ENCODE measurements at regions not wholly inside any gene's neighbourhood (a gene's known extent, or its start where the extent isn't known, plus 50 kb on each side); places are given as distances from the start of the nearest gene placed in this dataset.

DNA sequence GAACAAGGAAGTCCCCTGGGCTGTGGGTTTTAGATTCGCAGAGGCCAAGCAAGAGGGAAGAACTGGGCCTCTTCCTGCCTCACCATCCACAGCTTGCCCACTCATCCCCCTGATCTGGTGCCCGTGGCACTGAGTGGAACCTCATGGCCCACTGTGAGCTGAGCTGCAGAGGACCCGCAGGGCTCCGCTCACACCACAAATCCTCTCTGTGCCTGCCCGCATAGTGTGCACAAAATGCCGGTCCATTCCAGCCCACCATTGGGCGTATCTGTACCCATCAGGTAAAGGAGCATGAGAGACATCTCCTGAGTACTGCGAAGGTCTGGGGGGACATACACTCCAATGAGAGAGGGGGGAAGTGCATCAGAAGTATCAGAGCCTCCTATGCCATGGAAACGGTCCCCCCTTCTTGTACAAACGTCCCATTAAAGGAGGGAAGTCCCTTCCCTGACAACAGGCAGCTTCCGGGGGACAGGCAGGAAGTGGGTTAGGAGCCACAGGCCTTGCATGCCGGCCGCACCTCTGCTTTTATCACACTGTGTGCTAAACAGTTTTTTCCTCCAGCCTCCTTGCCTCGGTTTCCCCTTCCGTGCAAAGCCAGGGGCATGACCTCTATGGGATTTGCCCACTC is 309.4 kb upstream of the DIO3 start:
- TF ChIP-seq GATA2 (IDR thresholded peaks at IDR 0.05; ENCODE audit: low read depth, low read length) = no peak

DNA sequence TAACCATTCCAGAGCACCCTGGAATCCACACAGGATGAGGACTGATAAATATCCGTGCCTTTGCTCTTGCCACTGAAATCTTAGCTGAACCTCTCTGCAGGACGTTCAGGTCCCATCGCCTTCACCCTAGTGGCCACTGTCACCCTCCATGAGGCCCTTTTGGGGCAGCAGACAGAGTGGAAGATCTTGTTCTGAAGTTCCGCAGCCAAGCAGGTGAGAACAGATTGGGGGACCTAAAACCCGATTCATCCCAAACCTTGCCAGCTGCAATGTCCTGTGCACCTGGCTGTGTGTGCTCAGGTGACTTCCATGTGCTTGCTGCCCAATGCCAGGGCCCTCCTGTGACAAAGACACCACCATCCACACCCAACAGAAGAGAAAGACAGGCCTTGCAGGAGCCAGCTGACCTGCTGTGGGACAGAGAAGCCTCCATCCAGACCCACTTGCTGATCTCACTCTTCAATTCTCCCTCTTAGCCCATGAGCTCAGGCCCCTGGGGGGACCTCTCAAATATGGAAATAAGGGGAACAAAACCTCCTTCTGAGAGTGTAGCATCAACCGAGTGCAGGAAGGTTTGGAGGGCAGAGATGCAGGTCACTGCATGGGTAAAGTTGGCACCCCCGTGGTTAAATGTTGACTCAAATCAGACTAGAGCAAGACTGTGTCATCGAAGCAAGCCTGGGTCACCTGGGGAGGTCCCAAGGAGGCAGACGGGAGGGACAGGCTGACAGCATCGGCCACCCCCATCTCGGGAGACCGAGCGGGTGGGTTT is 308.7 kb upstream of the DIO3 start:
- no peak for TF ChIP-seq GATA3 (IDR thresholded peaks at IDR 0.05; ENCODE audit: low read depth, low read length)
- no peak for TF ChIP-seq GATA2 (IDR thresholded peaks at IDR 0.05; ENCODE audit: low read depth, low read length)

DNA sequence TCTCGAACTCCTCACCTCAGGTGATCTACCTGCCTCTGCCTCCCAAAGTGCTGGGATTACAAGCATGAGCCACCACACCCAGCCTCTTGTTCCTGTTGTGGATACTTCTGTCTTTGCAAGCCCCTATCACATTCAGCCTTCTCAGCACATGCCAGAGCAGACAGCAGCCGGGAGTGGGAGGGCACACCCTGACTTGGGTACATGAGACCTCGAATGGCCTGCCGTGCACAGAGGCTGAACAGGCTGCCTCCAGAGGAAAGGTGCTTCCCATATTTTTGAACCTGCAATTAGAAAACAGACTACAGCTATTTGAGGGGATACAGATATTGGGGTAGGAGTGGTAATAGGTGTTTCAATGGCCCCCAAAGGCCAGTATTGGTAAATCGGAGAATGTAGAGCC is 307.3 kb upstream of the DIO3 start:
- TF ChIP-seq GATA3 (IDR thresholded peaks at IDR 0.05; ENCODE audit: low read depth, low read length) (no peak), GATA2 (IDR thresholded peaks at IDR 0.05; ENCODE audit: low read depth, low read length) (no peak)

DNA sequence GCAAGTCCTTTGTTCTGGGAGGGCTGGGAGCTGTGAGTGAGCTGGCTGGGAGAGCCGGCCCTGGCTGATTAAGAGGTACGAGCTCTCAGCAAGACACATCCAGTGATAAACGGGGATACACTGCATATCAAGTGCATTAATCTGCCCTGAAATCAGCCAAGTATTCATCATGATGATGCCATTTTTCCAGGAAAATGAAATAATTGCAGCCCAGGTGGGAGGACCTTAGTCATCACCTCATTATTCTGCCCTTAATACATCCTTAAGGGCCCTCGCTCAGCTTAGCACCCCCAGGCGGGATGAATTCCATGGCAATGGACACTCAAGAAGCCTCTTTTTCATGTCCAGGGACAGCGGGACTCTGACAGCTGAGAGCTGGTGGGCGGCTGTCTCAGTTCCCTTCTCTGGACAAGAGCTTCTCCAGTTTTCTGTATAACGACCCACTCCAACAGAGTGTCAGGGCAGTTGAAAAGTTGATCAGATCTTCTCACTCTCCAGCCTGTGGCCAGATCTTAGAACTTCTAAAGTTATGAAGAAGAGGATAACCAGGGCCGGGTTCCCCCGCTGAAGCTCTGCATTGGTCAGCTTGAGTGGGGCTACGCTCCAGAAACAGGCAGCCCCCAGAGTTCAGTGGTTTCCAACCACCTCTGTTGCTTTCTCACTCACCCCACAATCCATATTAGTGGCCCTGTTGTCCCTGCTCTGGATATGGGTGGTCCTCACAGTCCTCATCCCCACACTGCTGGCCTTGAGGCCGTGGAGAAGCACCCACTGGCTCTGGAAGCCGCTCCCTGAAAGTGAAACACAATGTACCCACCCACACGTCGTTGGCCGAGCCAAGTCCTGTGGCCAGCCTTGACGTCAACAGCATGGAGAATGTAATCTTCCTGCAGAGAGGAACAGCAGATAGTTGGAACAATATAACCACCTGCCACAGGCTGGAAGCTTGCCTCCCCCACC is 306.2 kb upstream of the DIO3 start:
- TF ChIP-seq GATA3 (IDR thresholded peaks at IDR 0.05; ENCODE audit: low read depth, low read length) = no peak
- TF ChIP-seq GATA2 (IDR thresholded peaks at IDR 0.05; ENCODE audit: low read depth, low read length) = no peak

DNA sequence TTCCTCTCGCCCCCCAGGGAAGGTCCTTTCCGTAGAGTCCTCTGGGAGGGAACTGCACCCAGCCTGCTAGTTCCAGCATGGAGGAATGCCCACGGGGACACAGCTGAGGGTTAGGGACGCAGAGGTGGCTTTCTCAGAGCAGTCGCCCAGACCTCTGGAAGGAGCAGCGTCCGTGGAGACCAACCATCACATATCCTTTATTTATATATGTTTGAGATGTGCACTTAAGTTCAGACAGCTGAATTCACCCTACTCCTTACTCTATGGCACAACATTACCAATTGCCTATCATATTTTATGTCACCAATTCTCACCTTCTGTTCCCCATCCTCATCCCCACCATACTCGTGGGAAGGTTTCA is 305.6 kb upstream of the DIO3 start:
- TF ChIP-seq GATA3 (IDR thresholded peaks at IDR 0.05; ENCODE audit: low read depth, low read length) (no peak), GATA2 (IDR thresholded peaks at IDR 0.05; ENCODE audit: low read depth, low read length) (no peak)

DNA sequence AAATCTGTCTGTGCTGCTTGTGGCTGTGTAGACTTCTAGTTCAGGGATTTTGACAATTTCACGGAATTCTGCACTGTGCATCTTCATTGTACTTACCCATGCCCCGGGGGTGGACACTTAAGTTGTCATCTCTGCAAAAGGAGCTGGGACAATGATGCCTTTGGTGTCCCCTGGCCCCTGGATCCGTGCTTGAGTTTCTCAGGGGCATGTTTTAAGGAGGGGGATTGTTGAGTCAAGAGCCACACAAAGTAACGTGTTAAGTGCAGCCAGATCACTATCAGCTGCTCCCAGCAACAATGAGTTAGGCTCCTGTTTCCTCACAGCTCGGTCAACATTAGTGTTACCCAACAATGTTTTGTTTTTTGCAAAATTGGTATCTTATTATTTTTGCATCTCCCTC is 305.0 kb upstream of the DIO3 start:
- TF ChIP-seq GATA3 (IDR thresholded peaks at IDR 0.05; ENCODE audit: low read depth, low read length) (no peak), GATA2 (IDR thresholded peaks at IDR 0.05; ENCODE audit: low read depth, low read length) (no peak)

DNA sequence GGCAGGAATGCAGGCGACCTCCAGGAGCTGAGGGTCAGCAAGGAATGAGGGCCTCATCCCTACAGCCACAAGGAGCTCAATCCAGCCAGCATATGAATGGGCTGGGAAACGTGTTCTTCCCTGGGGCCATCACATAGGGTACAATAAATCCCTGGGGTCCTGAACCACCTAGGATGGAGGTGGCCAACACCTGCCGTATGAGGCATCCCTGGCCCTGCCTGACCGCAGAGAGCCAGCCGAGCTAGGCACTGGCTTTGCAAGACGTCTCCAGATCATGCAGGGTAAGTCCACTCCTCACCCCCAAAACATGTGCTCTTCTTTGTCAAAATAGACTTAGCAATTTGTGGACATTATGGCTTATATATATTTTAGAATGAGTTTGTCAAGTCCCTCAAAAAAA is 303.7 kb upstream of the DIO3 start:
- TF ChIP-seq GATA2 (IDR thresholded peaks at IDR 0.05; ENCODE audit: low read depth, low read length) (no peak), GATA3 (IDR thresholded peaks at IDR 0.05; ENCODE audit: low read depth, low read length) (no peak)

DNA sequence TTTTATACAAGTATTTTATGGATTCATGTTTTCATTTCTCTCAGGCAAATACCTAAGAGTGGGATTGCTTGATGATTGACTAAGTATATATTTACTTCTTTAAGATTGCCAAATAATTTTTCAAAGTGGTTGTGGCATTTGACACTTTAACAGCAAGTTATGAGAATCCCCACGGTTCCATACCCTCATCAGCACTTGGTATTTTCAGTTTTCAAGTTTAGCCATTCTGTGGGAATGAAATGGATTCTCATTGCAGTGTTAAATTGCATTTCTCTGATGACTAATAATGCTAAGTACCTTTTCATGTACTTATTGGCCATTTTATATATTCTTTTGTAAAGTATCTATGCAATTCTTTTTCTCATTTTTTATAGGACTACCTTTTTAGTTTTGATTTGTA is 301.5 kb upstream of the DIO3 start:
- TF ChIP-seq GATA3 (IDR thresholded peaks at IDR 0.05; ENCODE audit: low read depth, low read length) (no peak), GATA2 (IDR thresholded peaks at IDR 0.05; ENCODE audit: low read depth, low read length) (no peak)

DNA sequence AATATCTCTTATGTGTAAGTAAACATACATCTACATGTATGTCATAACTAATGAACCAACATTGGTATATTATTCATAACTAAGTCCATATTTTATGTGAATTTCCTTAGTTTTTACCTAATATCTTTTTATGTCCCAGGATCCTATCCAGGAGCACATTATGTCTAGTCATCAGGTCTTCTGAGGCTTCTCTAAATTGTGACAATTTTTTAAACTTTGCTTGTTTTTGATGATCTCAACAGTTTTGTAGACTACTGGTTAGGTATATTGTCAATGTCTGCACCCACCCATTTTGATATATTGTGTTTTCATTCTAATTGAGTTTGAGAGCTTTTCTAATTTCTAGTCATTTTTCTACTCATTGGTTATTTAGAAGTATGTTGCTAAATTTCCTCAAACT is 288.2 kb upstream of the DIO3 start:
- no peak for TF ChIP-seq GATA3 (IDR thresholded peaks at IDR 0.05; ENCODE audit: low read depth, low read length)

DNA sequence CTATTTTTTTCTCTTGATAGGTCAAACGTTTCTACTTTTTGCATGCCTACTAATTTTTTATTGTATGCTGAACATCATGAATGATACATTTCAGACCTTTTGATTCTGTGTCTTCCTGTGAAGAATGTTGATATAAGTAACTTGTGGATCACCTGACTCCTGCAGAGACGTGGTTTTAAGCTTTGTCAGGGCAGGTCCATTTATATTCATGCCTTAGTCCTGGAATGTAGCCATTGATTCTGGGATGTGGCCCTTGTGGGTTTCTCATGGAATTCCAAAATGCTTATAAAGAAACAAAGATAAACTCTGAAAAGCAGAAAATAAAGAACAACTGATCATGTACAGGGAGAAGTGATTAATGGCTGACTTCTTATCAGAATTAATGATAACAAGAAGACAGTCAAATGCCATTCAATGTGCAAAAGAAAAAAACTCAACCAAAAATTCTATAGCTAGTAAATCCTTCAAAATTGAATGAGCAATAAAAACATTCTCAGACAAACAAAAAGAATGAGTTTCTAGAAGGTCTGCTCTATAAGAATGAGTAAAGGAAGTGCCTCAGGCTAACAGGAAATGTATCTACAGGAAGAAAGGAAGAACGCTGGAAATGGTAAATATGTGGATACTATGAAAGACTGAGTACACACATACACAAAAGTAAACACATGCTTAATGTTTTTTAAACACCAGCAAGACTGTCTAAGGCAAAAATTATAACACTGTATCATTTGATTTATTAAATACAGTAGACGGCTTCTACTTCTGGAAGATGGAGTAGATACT is 284.8 kb upstream of the DIO3 start:
- TF ChIP-seq GATA3 (IDR thresholded peaks at IDR 0.05; ENCODE audit: low read depth, low read length) (no peak), GATA2 (IDR thresholded peaks at IDR 0.05; ENCODE audit: low read depth, low read length) (no peak)

DNA sequence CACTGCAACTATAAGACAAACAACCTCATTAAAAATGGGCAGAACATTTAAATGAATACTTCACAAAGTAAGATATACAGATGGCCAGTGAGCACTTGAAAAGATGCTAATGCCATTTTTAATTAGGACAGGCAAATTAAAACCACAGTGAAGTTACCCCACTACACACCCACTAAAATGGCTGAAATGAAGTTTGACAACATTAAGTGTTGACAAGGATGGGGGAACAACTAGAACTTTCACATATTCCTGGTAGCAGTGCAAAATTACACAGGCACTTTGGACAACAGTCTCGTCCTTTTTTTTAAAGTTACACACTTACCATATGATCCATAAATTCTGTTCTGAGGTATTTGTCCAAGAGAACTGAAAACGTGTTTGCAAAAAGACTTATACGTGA is 278.9 kb upstream of the DIO3 start:
- TF ChIP-seq GATA3 (IDR thresholded peaks at IDR 0.05; ENCODE audit: low read depth, low read length) = no peak

DNA sequence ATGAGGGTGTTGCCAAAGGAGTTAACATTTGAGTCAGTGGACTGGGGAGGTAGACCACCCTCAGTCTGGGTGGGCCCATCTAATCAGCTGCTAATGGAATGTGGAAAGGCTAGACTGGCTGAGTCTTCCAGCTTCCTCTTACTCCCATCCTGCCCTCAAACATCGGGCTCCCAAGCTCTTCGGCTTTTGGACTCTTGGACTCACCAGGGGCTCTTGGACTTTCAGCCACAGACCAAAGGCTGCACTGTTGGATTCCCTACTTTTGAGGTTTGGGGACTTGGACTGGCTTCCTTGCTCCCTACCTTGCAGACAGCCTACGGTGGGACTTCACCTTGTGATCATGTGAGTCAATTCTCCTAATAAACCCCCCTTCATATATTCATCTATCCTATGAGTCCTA is 276.6 kb upstream of the DIO3 start:
- no peak for TF ChIP-seq GATA3 (IDR thresholded peaks at IDR 0.05; ENCODE audit: low read depth, low read length)
- no peak for TF ChIP-seq GATA2 (IDR thresholded peaks at IDR 0.05; ENCODE audit: low read depth, low read length)

DNA sequence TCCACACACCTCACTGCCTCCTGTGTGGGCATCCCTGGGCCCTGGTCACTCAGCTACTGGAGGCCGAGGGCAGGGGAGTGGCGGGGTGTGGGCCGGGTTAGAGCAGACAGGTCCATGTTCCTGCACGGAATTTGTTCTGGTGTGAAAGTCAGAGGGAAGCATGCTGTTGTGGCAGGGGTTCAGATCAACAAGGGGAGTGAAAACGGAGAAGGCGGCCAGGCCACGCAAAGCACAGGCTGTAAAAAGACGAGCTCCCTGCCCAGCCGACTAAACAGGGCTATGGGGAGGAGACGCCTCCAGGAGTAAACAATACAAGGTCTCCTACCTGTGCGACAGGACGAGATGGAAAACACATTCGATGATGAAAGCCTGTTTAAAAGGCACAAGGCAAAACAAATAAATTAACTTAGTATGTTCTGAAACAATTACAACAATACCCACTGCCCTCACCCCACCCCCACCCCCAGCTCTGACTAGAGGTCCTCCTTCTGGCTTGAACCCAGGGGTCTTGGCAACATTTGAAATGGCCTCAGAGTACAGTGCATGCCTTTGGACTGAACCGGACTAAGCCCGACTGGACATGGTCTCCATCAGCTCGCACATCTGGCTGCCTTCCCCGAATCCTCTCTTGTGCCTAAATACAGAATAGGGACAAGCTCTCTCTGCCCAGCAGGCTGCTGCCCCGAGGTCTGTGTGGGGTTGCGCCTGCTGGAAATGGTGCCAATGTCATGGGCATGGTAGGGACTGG is 274.9 kb upstream of the DIO3 start:
- TF ChIP-seq GATA2 (IDR thresholded peaks at IDR 0.05; ENCODE audit: low read depth, low read length) (no peak), GATA3 (IDR thresholded peaks at IDR 0.05; ENCODE audit: low read depth, low read length) (no peak)
